HEK293 (cell line): ENCODE measurements at regions not wholly inside any gene's neighbourhood (a gene's known extent, or its start where the extent isn't known, plus 50 kb on each side); places are given as distances from the start of the nearest gene placed in this dataset.

Experiments used
- CTCF ChIA-PET: fragments of 350-600 bp; formaldehyde crosslinking; extraction: SDS; loops from one replicate; lab custom pipeline; 2021; ENCODE audit warnings: antibody characterized with exemption; lab: Yijun Ruan, JAX
- POLR2A ChIA-PET: fragments of 300-600 bp; formaldehyde crosslinking; extraction: SDS; loops from one replicate; lab custom pipeline; 2020; ENCODE audit warnings: antibody characterized with exemption, inconsistent platforms; lab: Yijun Ruan, JAX
- H3K27ac ChIP-seq: fragments of 200-500 bp; sonication (Bioruptor generic); 2 replicates; pipeline ENCODE4 v1.5.1; 2014; ENCODE audit warnings: low read depth, low read length, control low read depth, inconsistent platforms; ENCODE audit errors: extremely low read depth
- H3K36me3 ChIP-seq, 2 experiments: fragments of 200-500 bp in 1 of 2; sonication (Bioruptor generic) in 1 of 2; 1 replicate in 1 of 2; 2 replicates in 1 of 2; pipeline ENCODE4 v1.5.1; 2014 to 2017; ENCODE audit warnings: inconsistent platforms in 2 of 2, low read length in 2 of 2; ENCODE audit not compliant: control insufficient read depth in 2 of 2, insufficient read depth in 1 of 2
- H3K4me1 ChIP-seq: fragments of 200-500 bp; sonication (Bioruptor generic); 2 replicates; pipeline ENCODE4 v1.5.1; 2014; ENCODE audit warnings: mild to moderate bottlenecking, low read length, inconsistent platforms; ENCODE audit not compliant: control insufficient read depth, insufficient read depth
- H3K4me3 ChIP-seq: 2 replicates; pipeline ENCODE4 v1.5.1; 2011; ENCODE audit warnings: low read depth, mild to moderate bottlenecking, control low read depth, low read length, moderate library complexity
- H3K9me3 ChIP-seq: fragments of 200-500 bp; sonication (Bioruptor generic); 2 replicates; pipeline ENCODE4 v1.5.1; 2014; ENCODE audit warnings: low read depth, low read length, inconsistent platforms; ENCODE audit not compliant: control insufficient read depth, insufficient read depth
- GLIS1 ChIP-seq: fragments of 450-650 bp; formaldehyde crosslinking; IDR thresholded peaks from 2 replicates; pipeline ENCODE4 v1.5.1; 2016; ENCODE audit warnings: missing biosample characterization, missing genetic modification characterization
- IKZF3 ChIP-seq: fragments of 450-650 bp; IDR thresholded peaks from 2 replicates; pipeline ENCODE4 v1.5.0; 2018; ENCODE audit warnings: missing biosample characterization, mild to moderate bottlenecking, missing genetic modification characterization, moderate library complexity
- KLF1 ChIP-seq: fragments of 450-650 bp; formaldehyde crosslinking; IDR thresholded peaks from 2 replicates; pipeline ENCODE4 v1.5.1; 2016; ENCODE audit warnings: missing biosample characterization, missing genetic modification characterization
- SP3 ChIP-seq: fragments of 450-650 bp; formaldehyde crosslinking; IDR thresholded peaks from 2 replicates; pipeline ENCODE4 v1.5.1; 2016; ENCODE audit warnings: missing biosample characterization, missing genetic modification characterization
- YY1 ChIP-seq: fragments of 450-650 bp; formaldehyde crosslinking; IDR thresholded peaks from 2 replicates; pipeline ENCODE4 v1.5.1; 2018; ENCODE audit warnings: missing biosample characterization, missing genetic modification characterization
- ZFP41 ChIP-seq: fragments of 450-650 bp; formaldehyde crosslinking; IDR thresholded peaks from 2 replicates; pipeline ENCODE4 v1.5.1; 2016; ENCODE audit warnings: missing biosample characterization, missing genetic modification characterization, borderline replicate concordance
- ZNF19 ChIP-seq: fragments of 450-650 bp; formaldehyde crosslinking; IDR thresholded peaks from 2 replicates; pipeline ENCODE4; 2016; ENCODE audit warnings: missing biosample characterization, missing genetic modification characterization, low read depth
- ZNF501 ChIP-seq: fragments of 450-650 bp; formaldehyde crosslinking; IDR thresholded peaks from 2 replicates; pipeline ENCODE4 v1.5.1; 2016; ENCODE audit warnings: missing biosample characterization, missing genetic modification characterization
- ZNF514 ChIP-seq: fragments of 450-650 bp; formaldehyde crosslinking; IDR thresholded peaks from 2 replicates; pipeline ENCODE4 v1.5.1; 2016; ENCODE audit warnings: missing biosample characterization, missing genetic modification characterization
- ZNF555 ChIP-seq: fragments of 450-650 bp; formaldehyde crosslinking; conservative IDR thresholded peaks from 2 replicates; pipeline ENCODE4 v1.5.1; 2017; ENCODE audit warnings: missing biosample characterization, mild to moderate bottlenecking, missing genetic modification characterization, inconsistent platforms
- ZNF664 ChIP-seq: fragments of 450-650 bp; formaldehyde crosslinking; IDR thresholded peaks from 2 replicates; pipeline ENCODE4 v1.5.1; 2016; ENCODE audit warnings: missing biosample characterization, missing genetic modification characterization
- ZNF707 ChIP-seq: fragments of 450-650 bp; formaldehyde crosslinking; IDR thresholded peaks from 2 replicates; pipeline ENCODE4 v1.5.1; 2016; ENCODE audit warnings: missing biosample characterization, missing genetic modification characterization
- ZNF776 ChIP-seq: fragments of 450-650 bp; formaldehyde crosslinking; IDR thresholded peaks from 2 replicates; pipeline ENCODE4 v1.5.0; 2017; ENCODE audit warnings: missing biosample characterization, missing genetic modification characterization, borderline replicate concordance
- TF ChIP-seq, protein P1 (sequence below): fragments of 450-650 bp; formaldehyde crosslinking; IDR thresholded peaks from 2 replicates; pipeline ENCODE4 v1.5.1; 2016; ENCODE audit warnings: missing biosample characterization, missing genetic modification characterization
- TF ChIP-seq, protein P2 (sequence below): fragments of 450-650 bp; formaldehyde crosslinking; IDR thresholded peaks from 2 replicates; pipeline ENCODE4 v1.5.1; 2016; ENCODE audit warnings: missing biosample characterization, missing genetic modification characterization
- TF ChIP-seq, protein P3 (sequence below): IDR thresholded peaks from 2 replicates; pipeline ENCODE4 v1.6.1; 2011; ENCODE audit warnings: mild to moderate bottlenecking, low read depth, low read length, borderline replicate concordance
- TF ChIP-seq, protein P4 (sequence below): fragments of 450-650 bp; formaldehyde crosslinking; IDR thresholded peaks from 2 replicates; pipeline ENCODE4 v1.5.1; 2016; ENCODE audit warnings: missing biosample characterization, missing genetic modification characterization
- TF ChIP-seq, protein P5 (sequence below): sonication (generic); formaldehyde crosslinking; IDR thresholded peaks from 2 replicates; pipeline ENCODE4 v1.8.1; 2022; ENCODE audit warnings: mild to moderate bottlenecking, moderate library complexity, missing genetic modification reagents
- TF ChIP-seq, protein P6 (sequence below): fragments of 450-650 bp; formaldehyde crosslinking; IDR thresholded peaks from 2 replicates; pipeline ENCODE4 v1.5.1; 2016; ENCODE audit warnings: missing biosample characterization, missing genetic modification characterization
- TF ChIP-seq, protein P7 (sequence below): fragments of 450-650 bp; formaldehyde crosslinking; IDR thresholded peaks from 2 replicates; pipeline ENCODE4 v1.5.1; 2016; ENCODE audit warnings: missing biosample characterization, missing genetic modification characterization

DNA sequence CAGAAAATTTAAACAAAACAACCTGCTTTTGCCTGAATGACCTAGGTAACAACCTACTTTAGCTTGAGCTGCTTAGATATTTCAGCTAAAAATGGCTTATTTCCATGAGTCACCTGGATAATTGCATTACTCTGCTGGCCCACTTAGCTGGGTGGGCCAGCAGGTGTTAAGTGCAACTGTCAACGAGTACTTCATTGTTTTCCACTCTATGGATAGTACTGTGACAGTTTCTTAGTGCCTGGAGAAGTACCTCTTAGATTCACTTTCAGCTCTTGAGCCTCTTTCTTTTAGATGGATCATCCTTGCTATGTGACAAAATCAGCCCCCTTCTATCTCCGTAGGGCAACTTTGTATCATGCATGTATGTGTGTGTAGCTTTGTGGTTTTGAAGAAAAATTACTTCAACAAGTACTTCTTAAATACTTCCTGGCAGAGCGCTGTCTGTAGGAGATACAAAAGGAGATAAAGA lies 368.2 kb upstream of the ATP2B1 start (continued):
- TF ChIP-seq, protein P1, sequence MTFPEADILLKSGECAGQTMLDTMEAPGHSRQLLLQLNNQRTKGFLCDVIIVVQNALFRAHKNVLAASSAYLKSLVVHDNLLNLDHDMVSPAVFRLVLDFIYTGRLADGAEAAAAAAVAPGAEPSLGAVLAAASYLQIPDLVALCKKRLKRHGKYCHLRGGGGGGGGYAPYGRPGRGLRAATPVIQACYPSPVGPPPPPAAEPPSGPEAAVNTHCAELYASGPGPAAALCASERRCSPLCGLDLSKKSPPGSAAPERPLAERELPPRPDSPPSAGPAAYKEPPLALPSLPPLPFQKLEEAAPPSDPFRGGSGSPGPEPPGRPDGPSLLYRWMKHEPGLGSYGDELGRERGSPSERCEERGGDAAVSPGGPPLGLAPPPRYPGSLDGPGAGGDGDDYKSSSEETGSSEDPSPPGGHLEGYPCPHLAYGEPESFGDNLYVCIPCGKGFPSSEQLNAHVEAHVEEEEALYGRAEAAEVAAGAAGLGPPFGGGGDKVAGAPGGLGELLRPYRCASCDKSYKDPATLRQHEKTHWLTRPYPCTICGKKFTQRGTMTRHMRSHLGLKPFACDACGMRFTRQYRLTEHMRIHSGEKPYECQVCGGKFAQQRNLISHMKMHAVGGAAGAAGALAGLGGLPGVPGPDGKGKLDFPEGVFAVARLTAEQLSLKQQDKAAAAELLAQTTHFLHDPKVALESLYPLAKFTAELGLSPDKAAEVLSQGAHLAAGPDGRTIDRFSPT (tag by site-specific recombination): no peak
- TF ChIP-seq, protein P2, sequence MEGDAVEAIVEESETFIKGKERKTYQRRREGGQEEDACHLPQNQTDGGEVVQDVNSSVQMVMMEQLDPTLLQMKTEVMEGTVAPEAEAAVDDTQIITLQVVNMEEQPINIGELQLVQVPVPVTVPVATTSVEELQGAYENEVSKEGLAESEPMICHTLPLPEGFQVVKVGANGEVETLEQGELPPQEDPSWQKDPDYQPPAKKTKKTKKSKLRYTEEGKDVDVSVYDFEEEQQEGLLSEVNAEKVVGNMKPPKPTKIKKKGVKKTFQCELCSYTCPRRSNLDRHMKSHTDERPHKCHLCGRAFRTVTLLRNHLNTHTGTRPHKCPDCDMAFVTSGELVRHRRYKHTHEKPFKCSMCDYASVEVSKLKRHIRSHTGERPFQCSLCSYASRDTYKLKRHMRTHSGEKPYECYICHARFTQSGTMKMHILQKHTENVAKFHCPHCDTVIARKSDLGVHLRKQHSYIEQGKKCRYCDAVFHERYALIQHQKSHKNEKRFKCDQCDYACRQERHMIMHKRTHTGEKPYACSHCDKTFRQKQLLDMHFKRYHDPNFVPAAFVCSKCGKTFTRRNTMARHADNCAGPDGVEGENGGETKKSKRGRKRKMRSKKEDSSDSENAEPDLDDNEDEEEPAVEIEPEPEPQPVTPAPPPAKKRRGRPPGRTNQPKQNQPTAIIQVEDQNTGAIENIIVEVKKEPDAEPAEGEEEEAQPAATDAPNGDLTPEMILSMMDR (tag by site-specific recombination): no peak
- TF ChIP-seq, all 188 proteins: peak for 0

DNA sequence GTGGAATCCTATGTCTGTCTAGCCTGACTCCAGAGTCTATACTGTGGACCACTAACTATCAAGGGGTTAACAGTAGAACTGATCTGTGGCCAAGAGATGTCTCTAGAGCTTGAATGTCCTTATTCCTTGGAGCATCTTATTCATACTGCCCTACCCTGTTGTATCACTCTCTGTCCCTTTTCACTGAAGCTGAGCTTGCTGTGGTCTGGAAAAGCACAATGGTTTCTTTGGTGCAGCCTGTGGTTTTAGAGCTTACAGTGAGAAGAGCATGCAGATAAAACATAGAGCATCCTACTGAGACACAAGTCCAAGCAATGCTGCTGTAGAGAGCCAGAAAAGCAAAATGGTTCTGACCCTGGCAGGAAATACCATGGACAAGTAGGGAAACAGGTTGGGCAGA lies 367.0 kb upstream of the ATP2B1 start:
- Histone ChIP-seq H3K27ac (no peak overlapping the region), H3K4me3 (no peak overlapping the region), H3K9me3 (no peaks in the 10 kb centered on the region), H3K4me1 (no peaks in the 10 kb centered on the region), H3K36me3 (no peaks in the 10 kb centered on the region)
- ChIA-PET POLR2A (no interaction called here), CTCF (interaction anchor here (0.5 kb wide), 1 partner anchor 972 kb away, joined by 3 read pairs; no protein-coding TSS in a partner anchor)
- TF ChIP-seq ZNF514 (tag by site-specific recombination) (no peak), YY1 (no peak), GLIS1 (no peak), ZFP41 (tag by site-specific recombination) (no peak), KLF1 (tag by site-specific recombination) (no peak), ZNF707 (tag by site-specific recombination) (no peak), ZNF555 (tag by site-specific recombination) (no peak), ZNF19 (no peak), ZNF776 (tag by site-specific recombination) (no peak), ZNF501 (no peak), ZNF664 (no peak), SP3 (tag by site-specific recombination) (no peak), IKZF3 (no peak)
- TF ChIP-seq, protein P3, sequence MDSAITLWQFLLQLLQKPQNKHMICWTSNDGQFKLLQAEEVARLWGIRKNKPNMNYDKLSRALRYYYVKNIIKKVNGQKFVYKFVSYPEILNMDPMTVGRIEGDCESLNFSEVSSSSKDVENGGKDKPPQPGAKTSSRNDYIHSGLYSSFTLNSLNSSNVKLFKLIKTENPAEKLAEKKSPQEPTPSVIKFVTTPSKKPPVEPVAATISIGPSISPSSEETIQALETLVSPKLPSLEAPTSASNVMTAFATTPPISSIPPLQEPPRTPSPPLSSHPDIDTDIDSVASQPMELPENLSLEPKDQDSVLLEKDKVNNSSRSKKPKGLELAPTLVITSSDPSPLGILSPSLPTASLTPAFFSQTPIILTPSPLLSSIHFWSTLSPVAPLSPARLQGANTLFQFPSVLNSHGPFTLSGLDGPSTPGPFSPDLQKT: no peak
- TF ChIP-seq, protein P4, sequence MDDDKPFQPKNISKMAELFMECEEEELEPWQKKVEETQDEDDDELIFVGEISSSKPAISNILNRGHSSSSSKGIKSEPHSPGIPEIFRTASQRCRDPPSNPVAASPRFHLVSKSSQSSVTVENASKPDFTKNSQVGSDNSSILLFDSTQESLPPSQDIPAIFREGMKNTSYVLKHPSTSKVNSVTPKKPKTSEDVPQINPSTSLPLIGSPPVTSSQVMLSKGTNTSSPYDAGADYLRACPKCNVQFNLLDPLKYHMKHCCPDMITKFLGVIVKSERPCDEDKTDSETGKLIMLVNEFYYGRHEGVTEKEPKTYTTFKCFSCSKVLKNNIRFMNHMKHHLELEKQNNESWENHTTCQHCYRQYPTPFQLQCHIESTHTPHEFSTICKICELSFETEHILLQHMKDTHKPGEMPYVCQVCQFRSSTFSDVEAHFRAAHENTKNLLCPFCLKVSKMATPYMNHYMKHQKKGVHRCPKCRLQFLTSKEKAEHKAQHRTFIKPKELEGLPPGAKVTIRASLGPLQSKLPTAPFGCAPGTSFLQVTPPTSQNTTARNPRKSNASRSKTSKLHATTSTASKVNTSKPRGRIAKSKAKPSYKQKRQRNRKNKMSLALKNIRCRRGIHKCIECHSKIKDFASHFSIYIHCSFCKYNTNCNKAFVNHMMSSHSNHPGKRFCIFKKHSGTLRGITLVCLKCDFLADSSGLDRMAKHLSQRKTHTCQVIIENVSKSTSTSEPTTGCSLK: no peak
- TF ChIP-seq, protein P5, sequence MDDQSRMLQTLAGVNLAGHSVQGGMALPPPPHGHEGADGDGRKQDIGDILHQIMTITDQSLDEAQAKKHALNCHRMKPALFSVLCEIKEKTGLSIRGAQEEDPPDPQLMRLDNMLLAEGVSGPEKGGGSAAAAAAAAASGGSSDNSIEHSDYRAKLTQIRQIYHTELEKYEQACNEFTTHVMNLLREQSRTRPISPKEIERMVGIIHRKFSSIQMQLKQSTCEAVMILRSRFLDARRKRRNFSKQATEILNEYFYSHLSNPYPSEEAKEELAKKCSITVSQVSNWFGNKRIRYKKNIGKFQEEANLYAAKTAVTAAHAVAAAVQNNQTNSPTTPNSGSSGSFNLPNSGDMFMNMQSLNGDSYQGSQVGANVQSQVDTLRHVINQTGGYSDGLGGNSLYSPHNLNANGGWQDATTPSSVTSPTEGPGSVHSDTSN (CRISPR knock-in tag): no peak
- TF ChIP-seq, protein P6, sequence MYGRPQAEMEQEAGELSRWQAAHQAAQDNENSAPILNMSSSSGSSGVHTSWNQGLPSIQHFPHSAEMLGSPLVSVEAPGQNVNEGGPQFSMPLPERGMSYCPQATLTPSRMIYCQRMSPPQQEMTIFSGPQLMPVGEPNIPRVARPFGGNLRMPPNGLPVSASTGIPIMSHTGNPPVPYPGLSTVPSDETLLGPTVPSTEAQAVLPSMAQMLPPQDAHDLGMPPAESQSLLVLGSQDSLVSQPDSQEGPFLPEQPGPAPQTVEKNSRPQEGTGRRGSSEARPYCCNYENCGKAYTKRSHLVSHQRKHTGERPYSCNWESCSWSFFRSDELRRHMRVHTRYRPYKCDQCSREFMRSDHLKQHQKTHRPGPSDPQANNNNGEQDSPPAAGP (tag by site-specific recombination): no peak
- TF ChIP-seq, protein P7, sequence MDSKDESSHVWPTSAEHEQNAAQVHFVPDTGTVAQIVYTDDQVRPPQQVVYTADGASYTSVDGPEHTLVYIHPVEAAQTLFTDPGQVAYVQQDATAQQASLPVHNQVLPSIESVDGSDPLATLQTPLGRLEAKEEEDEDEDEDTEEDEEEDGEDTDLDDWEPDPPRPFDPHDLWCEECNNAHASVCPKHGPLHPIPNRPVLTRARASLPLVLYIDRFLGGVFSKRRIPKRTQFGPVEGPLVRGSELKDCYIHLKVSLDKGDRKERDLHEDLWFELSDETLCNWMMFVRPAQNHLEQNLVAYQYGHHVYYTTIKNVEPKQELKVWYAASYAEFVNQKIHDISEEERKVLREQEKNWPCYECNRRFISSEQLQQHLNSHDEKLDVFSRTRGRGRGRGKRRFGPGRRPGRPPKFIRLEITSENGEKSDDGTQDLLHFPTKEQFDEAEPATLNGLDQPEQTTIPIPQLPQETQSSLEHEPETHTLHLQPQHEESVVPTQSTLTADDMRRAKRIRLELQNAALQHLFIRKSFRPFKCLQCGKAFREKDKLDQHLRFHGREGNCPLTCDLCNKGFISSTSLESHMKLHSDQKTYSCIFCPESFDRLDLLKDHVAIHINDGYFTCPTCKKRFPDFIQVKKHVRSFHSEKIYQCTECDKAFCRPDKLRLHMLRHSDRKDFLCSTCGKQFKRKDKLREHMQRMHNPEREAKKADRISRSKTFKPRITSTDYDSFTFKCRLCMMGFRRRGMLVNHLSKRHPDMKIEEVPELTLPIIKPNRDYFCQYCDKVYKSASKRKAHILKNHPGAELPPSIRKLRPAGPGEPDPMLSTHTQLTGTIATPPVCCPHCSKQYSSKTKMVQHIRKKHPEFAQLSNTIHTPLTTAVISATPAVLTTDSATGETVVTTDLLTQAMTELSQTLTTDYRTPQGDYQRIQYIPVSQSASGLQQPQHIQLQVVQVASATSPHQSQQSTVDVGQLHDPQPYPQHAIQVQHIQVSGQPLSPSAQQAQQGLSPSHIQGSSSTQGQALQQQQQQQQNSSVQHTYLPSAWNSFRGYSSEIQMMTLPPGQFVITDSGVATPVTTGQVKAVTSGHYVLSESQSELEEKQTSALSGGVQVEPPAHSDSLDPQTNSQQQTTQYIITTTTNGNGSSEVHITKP: no peak
